GM12878 (cell line): ENCODE measurements at regions not wholly inside any gene's neighbourhood (a gene's known extent, or its start where the extent isn't known, plus 50 kb on each side); places are given as distances from the start of the nearest gene placed in this dataset.
"Not testable (repeated sequence)": the region's sequence is repeated elsewhere in the genome, so short reads cannot be mapped to it uniquely, and the experiment has no call there.

ENCODE experiments used
- ATAC-seq: fragments of 200-7000 bp; cut with Tn5 transposase; 3 replicates; pipeline ENCODE4 v1.9.1; 2020; ENCODE audit warnings: mild to moderate bottlenecking, moderate library complexity
- BruUV-seq: library from RNA; stranded (reverse); fragments of 400-500 nt; replicated peaks from 2 replicates; lab custom pipeline; 2021; lab: Mats Ljungman, UMichigan
- CTCF ChIA-PET: fragments of 300-600 bp; sonication (Branson Sonifier 250); formaldehyde crosslinking; extraction: SDS; loops from one replicate; lab custom pipeline; 2021; ENCODE audit warnings: inconsistent platforms; lab: Yijun Ruan, JAX
- POLR2A ChIA-PET: fragments of 350-600 bp; formaldehyde crosslinking; extraction: SDS; loops from one replicate; lab custom pipeline; 2021; ENCODE audit warnings: inconsistent platforms; lab: Charles Lee
- RAD21 ChIA-PET: fragments of 300-600 bp; sonication (Branson Sonifier 250); formaldehyde crosslinking; loops from one replicate; lab custom pipeline; 2023; ENCODE audit warnings: antibody characterized with exemption; ENCODE audit not compliant: unreplicated experiment; lab: Charles Lee
- SMC1A ChIA-PET: fragments of 300-600 bp; sonication (Branson Sonifier 250); formaldehyde crosslinking; loops from one replicate; lab custom pipeline; 2023; ENCODE audit not compliant: unreplicated experiment, uncharacterized antibody; lab: Charles Lee
- DNase-seq: peaks from one replicate; pipeline ENCODE4 v3.0.0-alpha.2; 2011; ENCODE audit warnings: low read depth, low spot score
- FAIRE-seq: peaks from 3 replicates; lab custom pipeline; 2011; peaks lifted over from hg19 to GRCh38; lab: Jason Lieb, UNC
- H2AFZ ChIP-seq: 2 replicates; pipeline ENCODE4 v1.6.0; 2011; ENCODE audit warnings: low read depth, low read length, control low read depth; ENCODE audit not compliant: control insufficient read depth
- H3K27ac ChIP-seq: 2 replicates; pipeline ENCODE4 v1.5.1; 2011; ENCODE audit warnings: control low read depth; ENCODE audit not compliant: control insufficient read depth, insufficient read depth
- H3K27me3 ChIP-seq, 2 experiments: replicated peaks in 1 of 2; 2 replicates each; pipeline versions ENCODE4 v1.6.0 to v1.6.1; 2011; ENCODE audit warnings: low read length in 1 of 2; ENCODE audit not compliant: control insufficient read depth in 2 of 2, insufficient read depth in 2 of 2
- H3K36me3 ChIP-seq, 2 experiments: 2 replicates each; pipeline ENCODE4 v1.5.1; 2011; ENCODE audit warnings: low read length in 1 of 2; ENCODE audit not compliant: control insufficient read depth in 2 of 2, insufficient read depth in 2 of 2
- H3K4me1 ChIP-seq: 2 replicates; pipeline ENCODE4 v1.6.1; 2011; ENCODE audit warnings: mild to moderate bottlenecking, low read length, moderate library complexity, mixed read lengths; ENCODE audit not compliant: control insufficient read depth, insufficient read depth
- H3K4me2 ChIP-seq: 2 replicates; pipeline ENCODE4 v1.6.0; 2011; ENCODE audit warnings: control low read depth; ENCODE audit not compliant: control insufficient read depth, insufficient read depth
- H3K4me3 ChIP-seq: fragments of 200-600 bp; sonication (generic); 2 replicates; pipeline ENCODE4 v1.5.1; 2016
- H3K79me2 ChIP-seq: 2 replicates; pipeline ENCODE4 v1.6.0; 2011; ENCODE audit warnings: low read length; ENCODE audit not compliant: control insufficient read depth, insufficient read depth
- H3K9ac ChIP-seq: 2 replicates; pipeline ENCODE4 v1.8.0; 2011; ENCODE audit warnings: low read length, control low read depth, mixed read lengths; ENCODE audit not compliant: control insufficient read depth, insufficient read depth
- H3K9me3 ChIP-seq: replicated peaks from 3 replicates; pipeline ENCODE4 v1.5.1; 2011; ENCODE audit warnings: mild to moderate bottlenecking, low read length; ENCODE audit not compliant: control insufficient read depth, insufficient read depth
- H4K20me1 ChIP-seq: 2 replicates; pipeline ENCODE4 v1.6.0; 2011; ENCODE audit not compliant: control insufficient read depth, insufficient read depth
- WGBS: methylation state at CpG from one replicate; pipeline ENCODE4 v1.1.6; 2016; ENCODE audit warnings: low lambda C conversion rate; ENCODE audit not compliant: insufficient replicate concordance, insufficient coverage; ENCODE audit errors: missing lambda C conversion rate; 5-methylcytosine and 5-hydroxymethylcytosine counted together
- in situ Hi-C: fragments of 300-500 bp; cut with MboI; formaldehyde crosslinking; loops from 9 replicates; pipeline ENCODE4 v1.14.3; 2018; ENCODE audit warnings: mixed read lengths
- intact Hi-C: fragments of 100-400 bp; cut with micrococcal nuclease; formaldehyde crosslinking; loops from one replicate; pipeline ENCODE4 v1.14.2; 2022; ENCODE audit not compliant: unreplicated experiment

DNA sequence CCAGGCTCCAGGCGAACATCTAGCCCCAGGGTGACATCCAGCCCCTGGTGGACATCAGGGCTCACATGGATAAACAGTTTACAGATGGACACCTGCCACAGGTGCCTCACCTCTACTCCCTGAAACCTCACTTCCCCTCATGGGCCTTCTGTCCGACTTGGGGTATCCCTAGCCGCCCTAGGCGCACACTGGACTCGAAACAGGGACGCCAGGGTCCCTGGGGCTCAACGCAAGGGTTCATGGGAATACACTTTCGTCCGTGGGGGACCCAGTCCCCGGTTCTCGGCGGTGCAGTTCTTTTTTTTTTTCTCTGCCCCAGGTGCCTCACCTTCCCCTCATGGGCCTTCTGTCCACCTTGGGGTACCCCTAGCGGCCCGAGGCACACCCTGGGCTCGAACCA, 194.2 kb downstream of the POTEG start:
- ATAC-seq, H4K20me1 ChIP-seq, H3K9ac ChIP-seq, H3K4me3 ChIP-seq, FAIRE-seq, H3K27ac ChIP-seq, H3K9me3 ChIP-seq, SMC1A ChIA-PET, POLR2A ChIA-PET, RAD21 ChIA-PET, H3K27me3 ChIP-seq, H3K36me3 ChIP-seq, DNase-seq, H3K79me2 ChIP-seq, H3K4me1 ChIP-seq, intact Hi-C loops, in situ Hi-C loops, H2AFZ ChIP-seq, H3K4me2 ChIP-seq, BruUV-seq, CTCF ChIA-PET: not testable (repeated sequence)
- 92% methylated on average over 5 of the region's 15 CpGs for WGBS

DNA sequence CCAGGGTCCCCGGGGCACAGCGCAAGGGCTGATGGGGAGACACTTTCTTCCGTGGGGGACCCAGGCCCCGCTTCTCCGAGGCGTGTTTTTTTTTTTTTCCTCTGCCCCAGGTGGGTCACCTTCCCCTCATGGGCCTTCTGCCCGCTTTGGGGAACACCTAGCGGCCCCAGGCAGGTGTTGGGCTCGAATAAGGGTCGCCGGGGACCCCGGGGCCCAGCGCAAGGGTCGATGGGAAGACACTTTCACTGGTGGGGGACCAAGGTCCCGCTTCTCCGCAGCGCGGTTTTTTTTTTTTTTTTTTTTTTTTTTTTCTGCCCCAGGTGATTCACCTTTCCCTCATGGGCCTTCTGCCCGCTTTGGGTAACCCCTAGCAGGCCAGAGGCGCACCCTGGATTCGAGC, 193.8 kb downstream of the POTEG start:
- not testable (repeated sequence) for DNase-seq

DNA sequence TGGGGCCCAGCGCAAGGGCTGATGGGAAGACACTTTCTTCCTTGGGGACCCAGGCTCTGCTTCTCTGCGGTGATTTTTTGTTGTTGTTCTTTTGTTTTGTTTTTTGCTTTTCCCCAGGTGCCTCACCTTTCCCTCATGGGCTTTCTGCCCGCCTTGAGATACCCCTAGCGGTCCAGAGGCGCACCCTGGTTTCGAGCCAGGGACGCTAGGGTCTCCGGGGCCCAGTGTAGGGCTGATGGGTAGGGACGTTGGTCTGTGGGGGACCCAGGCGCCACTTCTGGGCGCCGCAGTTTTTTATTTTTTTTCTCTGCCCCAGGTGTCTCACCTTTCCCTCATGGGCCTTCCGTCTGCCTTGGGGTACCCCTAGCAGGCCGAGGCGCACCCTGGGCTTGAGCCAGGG, 192.7 kb downstream of the POTEG start:
- H3K9me3 ChIP-seq, FAIRE-seq, H3K79me2 ChIP-seq, CTCF ChIA-PET, BruUV-seq, H3K9ac ChIP-seq, H3K4me2 ChIP-seq, POLR2A ChIA-PET, H3K27ac ChIP-seq, H3K27me3 ChIP-seq, ATAC-seq, H2AFZ ChIP-seq, RAD21 ChIA-PET, intact Hi-C loops, SMC1A ChIA-PET, H3K4me3 ChIP-seq, H3K4me1 ChIP-seq, H3K36me3 ChIP-seq, in situ Hi-C loops, DNase-seq, H4K20me1 ChIP-seq: not testable (repeated sequence)
- WGBS = 47% methylated on average over 5 of the region's 15 CpGs

More for the DNA sequence above, 193.8 kb downstream of the POTEG start:
- H3K27ac ChIP-seq, SMC1A ChIA-PET, BruUV-seq, in situ Hi-C loops, FAIRE-seq, intact Hi-C loops, H4K20me1 ChIP-seq, CTCF ChIA-PET, H3K9ac ChIP-seq, H3K4me1 ChIP-seq, RAD21 ChIA-PET, H3K36me3 ChIP-seq, H3K79me2 ChIP-seq, H3K4me3 ChIP-seq, H2AFZ ChIP-seq, H3K9me3 ChIP-seq, ATAC-seq, H3K27me3 ChIP-seq, POLR2A ChIA-PET, H3K4me2 ChIP-seq: not testable (repeated sequence)
- WGBS = no CpG with 5 or more reads among the region's 21 CpGs

DNA sequence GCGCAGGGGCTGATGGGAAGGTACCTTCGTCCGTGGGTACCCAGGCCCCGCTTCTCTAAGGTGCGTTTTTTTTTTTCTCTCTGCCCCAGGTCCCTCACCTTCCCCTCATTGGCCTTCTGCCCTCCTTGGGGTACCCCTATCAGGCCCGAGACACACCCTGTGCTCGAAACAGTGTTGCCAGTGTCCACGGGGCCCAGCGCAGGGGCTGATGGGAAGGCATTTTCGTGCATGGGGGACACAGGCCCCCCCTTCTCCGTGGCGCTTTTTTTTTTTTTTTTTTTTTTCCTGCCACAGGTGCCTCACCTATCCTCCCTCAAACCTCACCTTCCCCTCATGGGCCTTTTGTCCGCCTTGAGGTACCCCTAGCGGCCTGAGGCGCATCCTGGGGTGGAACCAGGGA, 191.6 kb downstream of the POTEG start:
- intact Hi-C loops, H3K36me3 ChIP-seq, H3K9ac ChIP-seq, in situ Hi-C loops, BruUV-seq, H3K4me3 ChIP-seq, H3K4me2 ChIP-seq, POLR2A ChIA-PET, SMC1A ChIA-PET, RAD21 ChIA-PET, FAIRE-seq, ATAC-seq, DNase-seq, H4K20me1 ChIP-seq, H3K9me3 ChIP-seq, H3K27ac ChIP-seq, CTCF ChIA-PET, H3K27me3 ChIP-seq, H2AFZ ChIP-seq, H3K79me2 ChIP-seq, H3K4me1 ChIP-seq: not testable (repeated sequence)
- no CpG with 5 or more reads among the region's 15 CpGs for WGBS
